Stomach (tissue), 4 donors: ENCODE measurements at regions not wholly inside any gene's neighbourhood (a gene's known extent, or its start where the extent isn't known, plus 50 kb on each side); places are given as distances from the start of the nearest gene placed in this dataset.

Experiments
- POLR2A ChIP-seq, 4 donors: fragments of 450-650 bp; IDR thresholded peaks; one replicate each; pipeline ENCODE4 v1.6.1; 2016; ENCODE audit warnings: antibody characterized with exemption in 4 of 4, control low read depth in 2 of 4, mild to moderate bottlenecking in 1 of 4, moderate library complexity in 1 of 4
- TF ChIP-seq, protein P1 (sequence below), 7 experiments: fragments of 450-650 bp in 4 of 7; fragments of 200-600 bp in 3 of 7; sonication (generic) in 3 of 7; IDR thresholded peaks; one replicate each; pipeline ENCODE4 v1.5.1; 2016 to 2019; ENCODE audit warnings: antibody characterized with exemption in 7 of 7, control low read depth in 2 of 7, mild to moderate bottlenecking in 1 of 7

DNA sequence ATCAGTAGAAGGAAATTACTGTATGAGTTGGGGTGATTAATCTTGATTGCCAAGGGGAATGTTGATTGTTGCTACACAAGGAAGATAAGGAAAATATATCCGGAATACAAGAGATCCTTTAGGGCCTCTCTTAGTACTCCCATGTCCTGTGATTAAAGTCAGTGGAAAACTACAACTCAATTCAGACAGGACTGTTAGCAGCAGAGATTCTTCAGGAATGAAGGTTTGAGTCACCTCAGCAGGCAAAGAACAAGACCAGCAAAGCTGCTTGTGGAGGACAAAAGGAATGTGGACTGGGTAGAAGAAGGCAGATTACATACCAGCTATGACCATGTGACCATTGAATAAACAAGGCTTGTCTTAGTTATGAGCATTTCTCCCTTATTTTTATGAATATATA is 478.2 kb downstream of the BUD13 start:
- TF ChIP-seq POLR2A (IDR thresholded peaks at IDR 0.05): no peak
- TF ChIP-seq, protein P1, sequence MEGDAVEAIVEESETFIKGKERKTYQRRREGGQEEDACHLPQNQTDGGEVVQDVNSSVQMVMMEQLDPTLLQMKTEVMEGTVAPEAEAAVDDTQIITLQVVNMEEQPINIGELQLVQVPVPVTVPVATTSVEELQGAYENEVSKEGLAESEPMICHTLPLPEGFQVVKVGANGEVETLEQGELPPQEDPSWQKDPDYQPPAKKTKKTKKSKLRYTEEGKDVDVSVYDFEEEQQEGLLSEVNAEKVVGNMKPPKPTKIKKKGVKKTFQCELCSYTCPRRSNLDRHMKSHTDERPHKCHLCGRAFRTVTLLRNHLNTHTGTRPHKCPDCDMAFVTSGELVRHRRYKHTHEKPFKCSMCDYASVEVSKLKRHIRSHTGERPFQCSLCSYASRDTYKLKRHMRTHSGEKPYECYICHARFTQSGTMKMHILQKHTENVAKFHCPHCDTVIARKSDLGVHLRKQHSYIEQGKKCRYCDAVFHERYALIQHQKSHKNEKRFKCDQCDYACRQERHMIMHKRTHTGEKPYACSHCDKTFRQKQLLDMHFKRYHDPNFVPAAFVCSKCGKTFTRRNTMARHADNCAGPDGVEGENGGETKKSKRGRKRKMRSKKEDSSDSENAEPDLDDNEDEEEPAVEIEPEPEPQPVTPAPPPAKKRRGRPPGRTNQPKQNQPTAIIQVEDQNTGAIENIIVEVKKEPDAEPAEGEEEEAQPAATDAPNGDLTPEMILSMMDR (IDR thresholded peaks at IDR 0.05): no peak
